Keratinocyte (primary cell): ENCODE measurements at regions not wholly inside any gene's neighbourhood (a gene's known extent, or its start where the extent isn't known, plus 50 kb on each side); places are given as distances from the start of the nearest gene placed in this dataset.

Source experiments
- DNase-seq: peaks from one replicate; pipeline ENCODE4 v3.0.0-alpha.2; 2011; ENCODE audit warnings: low read depth, missing footprints, low spot score
- FAIRE-seq: peaks from 2 replicates; lab custom pipeline; 2011; peaks lifted over from hg19 to GRCh38; lab: Jason Lieb, UNC
- H2AFZ ChIP-seq: 2 replicates; pipeline ENCODE4 v1.6.0; 2012; ENCODE audit warnings: low read length, control low read depth, inconsistent platforms; ENCODE audit not compliant: control insufficient read depth
- H3K27ac ChIP-seq: 2 replicates; pipeline ENCODE4 v1.5.1; 2011; ENCODE audit warnings: low read length; ENCODE audit not compliant: control insufficient read depth, insufficient read depth
- H3K27me3 ChIP-seq: 3 replicates; pipeline ENCODE4 v1.6.0; 2011; ENCODE audit warnings: low read length; ENCODE audit not compliant: control insufficient read depth, insufficient read depth; ENCODE audit errors: extremely low read depth
- H3K36me3 ChIP-seq, 2 experiments: 2 replicates in 1 of 2; 3 replicates in 1 of 2; pipeline ENCODE4 v1.5.1; 2011; ENCODE audit warnings: low read length in 2 of 2, mild to moderate bottlenecking in 1 of 2; ENCODE audit not compliant: control insufficient read depth in 2 of 2, insufficient read depth in 2 of 2; ENCODE audit errors: extremely low read depth in 1 of 2
- H3K4me1 ChIP-seq: 3 replicates; pipeline ENCODE4 v1.5.1; 2011; ENCODE audit warnings: low read length; ENCODE audit not compliant: control insufficient read depth, insufficient read depth; ENCODE audit errors: extremely low read depth
- H3K4me2 ChIP-seq: 3 replicates; pipeline ENCODE4 v1.6.0; 2011; ENCODE audit warnings: low read depth, low read length; ENCODE audit not compliant: control insufficient read depth, insufficient read depth; ENCODE audit errors: extremely low read depth
- H3K4me3 ChIP-seq, 3 experiments: fragments of 200-600 bp in 1 of 3; sonication (generic) in 1 of 3; 2 replicates in 2 of 3; 3 replicates in 1 of 3; pipeline ENCODE4 v1.5.1; 2011 to 2016; ENCODE audit warnings: low read length in 3 of 3, mild to moderate bottlenecking in 3 of 3, control low read depth in 2 of 3, inconsistent platforms in 1 of 3, low read depth in 1 of 3, mixed read lengths in 1 of 3, mixed run types in 1 of 3, moderate library complexity in 1 of 3; ENCODE audit not compliant: control insufficient read depth in 2 of 3, insufficient read depth in 2 of 3; ENCODE audit errors: extremely low read depth in 1 of 3
- H3K79me2 ChIP-seq: 2 replicates; pipeline ENCODE4 v1.6.0; 2012; ENCODE audit warnings: low read length; ENCODE audit not compliant: control insufficient read depth, insufficient read depth
- H3K9ac ChIP-seq: 3 replicates; pipeline ENCODE4 v1.6.0; 2011; ENCODE audit warnings: low read length; ENCODE audit not compliant: control insufficient read depth, insufficient read depth; ENCODE audit errors: extremely low read depth
- H3K9me1 ChIP-seq: 3 replicates; pipeline ENCODE4 v1.6.0; 2011; ENCODE audit warnings: low read length; ENCODE audit not compliant: control insufficient read depth, insufficient read depth; ENCODE audit errors: extremely low read depth
- H3K9me3 ChIP-seq: 2 replicates; pipeline ENCODE4 v1.5.1; 2012; ENCODE audit warnings: low read depth, low read length; ENCODE audit not compliant: control insufficient read depth
- H4K20me1 ChIP-seq: 3 replicates; pipeline ENCODE4 v1.6.0; 2011; ENCODE audit warnings: low read length; ENCODE audit not compliant: control insufficient read depth, insufficient read depth; ENCODE audit errors: extremely low read depth
- EZH2 ChIP-seq: IDR thresholded peaks from one replicate; pipeline ENCODE4 v1.6.1; 2012; ENCODE audit warnings: inconsistent platforms, mild to moderate bottlenecking, low read length, moderate library complexity
- dilution Hi-C: fragments of 300-500 bp; cut with MboI; formaldehyde crosslinking; loops from one replicate; pipeline ENCODE4 v1.7.0; 2020; ENCODE audit warnings: low sequenced_read_pairs; ENCODE audit not compliant: extremely low pct_ligation_motif_present
- TF ChIP-seq, protein P1 (sequence below), 3 experiments: IDR thresholded peaks in 1 of 3; conservative IDR thresholded peaks in 1 of 3; optimal IDR thresholded peaks in 1 of 3; 2 replicates in 2 of 3; 3 replicates in 1 of 3; pipeline versions ENCODE3 to v1.5.1; 2011; ENCODE audit warnings: low read length in 3 of 3, mild to moderate bottlenecking in 3 of 3, moderate library complexity in 2 of 3, control low read depth in 1 of 3, inconsistent platforms in 1 of 3; ENCODE audit not compliant: insufficient read depth in 2 of 3; ENCODE audit errors: extremely low read depth in 1 of 3

GRCh38 chr16:65515193-65515592 lies 393.3 kb upstream of the CDH11 start:
- no peak for TF ChIP-seq EZH2
- TF ChIP-seq, protein P1, sequence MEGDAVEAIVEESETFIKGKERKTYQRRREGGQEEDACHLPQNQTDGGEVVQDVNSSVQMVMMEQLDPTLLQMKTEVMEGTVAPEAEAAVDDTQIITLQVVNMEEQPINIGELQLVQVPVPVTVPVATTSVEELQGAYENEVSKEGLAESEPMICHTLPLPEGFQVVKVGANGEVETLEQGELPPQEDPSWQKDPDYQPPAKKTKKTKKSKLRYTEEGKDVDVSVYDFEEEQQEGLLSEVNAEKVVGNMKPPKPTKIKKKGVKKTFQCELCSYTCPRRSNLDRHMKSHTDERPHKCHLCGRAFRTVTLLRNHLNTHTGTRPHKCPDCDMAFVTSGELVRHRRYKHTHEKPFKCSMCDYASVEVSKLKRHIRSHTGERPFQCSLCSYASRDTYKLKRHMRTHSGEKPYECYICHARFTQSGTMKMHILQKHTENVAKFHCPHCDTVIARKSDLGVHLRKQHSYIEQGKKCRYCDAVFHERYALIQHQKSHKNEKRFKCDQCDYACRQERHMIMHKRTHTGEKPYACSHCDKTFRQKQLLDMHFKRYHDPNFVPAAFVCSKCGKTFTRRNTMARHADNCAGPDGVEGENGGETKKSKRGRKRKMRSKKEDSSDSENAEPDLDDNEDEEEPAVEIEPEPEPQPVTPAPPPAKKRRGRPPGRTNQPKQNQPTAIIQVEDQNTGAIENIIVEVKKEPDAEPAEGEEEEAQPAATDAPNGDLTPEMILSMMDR (optimal IDR thresholded peaks at IDR 0.05 in 1 of 3, IDR thresholded peaks at IDR 0.05 in 1 of 3, conservative IDR thresholded peaks at IDR 0.05 in 1 of 3; ENCODE audit: extremely low read depth in 1 of 3, insufficient read depth in 2 of 3, low read length in 3 of 3) = no peak
- Histone ChIP-seq H3K9ac (no peak overlapping the region), H3K9me1 (no peaks in the 10 kb centered on the region), H3K27ac (no peak overlapping the region), H3K36me3 (no peaks in the 10 kb centered on the region), H4K20me1 (no peaks in the 10 kb centered on the region), H3K79me2 (no peaks in the 10 kb centered on the region), H3K4me2 (no peak overlapping the region), H3K4me1 (no peaks in the 10 kb centered on the region), H3K9me3 (no peaks in the 10 kb centered on the region), H3K27me3 (no peaks in the 10 kb centered on the region), H2AFZ (no peak overlapping the region), H3K4me3 (no peak overlapping the region)
- FAIRE-seq = no peak
- DNase-seq = no peak
- dilution Hi-C loops = no loop called here

DNA sequence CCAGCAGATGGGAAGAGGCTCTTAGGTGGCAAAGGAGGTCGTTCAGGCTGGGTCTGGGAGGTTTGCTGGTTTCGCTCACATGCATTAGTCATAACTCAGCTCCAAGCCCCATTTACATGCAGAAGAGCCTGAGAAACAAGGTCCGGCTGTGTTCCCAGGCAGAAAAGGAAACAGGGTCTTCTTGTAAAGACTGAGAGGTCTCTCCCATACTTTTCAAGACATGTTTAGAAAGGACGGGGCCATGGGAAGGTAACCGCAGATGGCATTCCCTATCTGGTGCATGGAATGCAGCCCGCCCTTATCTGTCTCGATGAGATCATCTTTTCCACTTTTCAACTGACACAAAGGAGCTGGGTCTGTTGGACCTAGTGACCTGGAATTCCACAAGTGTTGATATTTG lies 389.0 kb upstream of the CDH11 start:
- Histone ChIP-seq H3K27ac (no peak overlapping the region), H4K20me1 (no peaks in the 10 kb centered on the region), H3K9me3 (no peaks in the 10 kb centered on the region), H3K4me3 (no peak overlapping the region), H3K9me1 (no peaks in the 10 kb centered on the region), H3K4me1 (no peaks in the 10 kb centered on the region), H2AFZ (no peak overlapping the region), H3K36me3 (no peaks in the 10 kb centered on the region), H3K4me2 (no peak overlapping the region), H3K27me3 (no peaks in the 10 kb centered on the region), H3K9ac (no peak overlapping the region), H3K79me2 (no peaks in the 10 kb centered on the region)
- dilution Hi-C loops = no loop called here
- FAIRE-seq (no peak), DNase-seq (no peak)
- TF ChIP-seq, protein P1 (optimal IDR thresholded peaks at IDR 0.05 in 1 of 3, IDR thresholded peaks at IDR 0.05 in 1 of 3, conservative IDR thresholded peaks at IDR 0.05 in 1 of 3; ENCODE audit: extremely low read depth in 1 of 3, insufficient read depth in 2 of 3, low read length in 3 of 3) = no peak
- no peak for TF ChIP-seq EZH2
